Gastrocnemius medialis (tissue), 4 donors: ENCODE measurements at regions not wholly inside any gene's neighbourhood (a gene's known extent, or its start where the extent isn't known, plus 50 kb on each side); places are given as distances from the start of the nearest gene placed in this dataset.

Experiments
- POLR2A ChIP-seq, 2 donors: fragments of 450-650 bp; IDR thresholded peaks; one replicate each; pipeline ENCODE4 v1.6.1; 2017; ENCODE audit warnings: antibody characterized with exemption in 2 of 2, mild to moderate bottlenecking in 2 of 2, moderate library complexity in 2 of 2
- TF ChIP-seq, protein P1 (sequence below), 5 experiments: fragments of 450-650 bp in 3 of 5; fragments of 200-600 bp in 2 of 5; sonication (generic) in 2 of 5; IDR thresholded peaks in 4 of 5; conservative IDR thresholded peaks in 1 of 5; 1 replicate in 4 of 5; 2 replicates in 1 of 5; pipeline ENCODE4 v1.5.1; 2016 to 2019; ENCODE audit warnings: antibody characterized with exemption in 5 of 5, mild to moderate bottlenecking in 3 of 5, moderate library complexity in 3 of 5

DNA sequence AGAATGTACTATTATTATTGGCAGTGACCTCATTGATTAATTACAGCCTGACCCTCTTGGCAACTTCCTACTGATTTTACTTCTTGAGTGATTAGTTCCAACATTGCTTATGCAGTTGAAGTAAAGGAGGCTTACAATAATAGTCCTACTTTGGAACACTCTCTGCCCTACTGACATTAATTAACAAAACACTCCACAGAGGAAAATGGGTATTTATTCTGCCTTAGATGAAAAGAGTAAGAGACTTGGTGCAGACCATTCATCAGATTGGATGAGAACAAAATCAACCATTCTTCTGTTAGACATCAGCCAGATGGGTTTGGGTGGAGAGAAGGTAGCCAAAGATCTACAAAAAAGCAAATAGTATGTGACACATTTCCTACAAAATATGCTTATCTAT, 363.8 kb downstream of the FAT3 start:
- TF ChIP-seq POLR2A (IDR thresholded peaks at IDR 0.05), result no peak
- TF ChIP-seq, protein P1, sequence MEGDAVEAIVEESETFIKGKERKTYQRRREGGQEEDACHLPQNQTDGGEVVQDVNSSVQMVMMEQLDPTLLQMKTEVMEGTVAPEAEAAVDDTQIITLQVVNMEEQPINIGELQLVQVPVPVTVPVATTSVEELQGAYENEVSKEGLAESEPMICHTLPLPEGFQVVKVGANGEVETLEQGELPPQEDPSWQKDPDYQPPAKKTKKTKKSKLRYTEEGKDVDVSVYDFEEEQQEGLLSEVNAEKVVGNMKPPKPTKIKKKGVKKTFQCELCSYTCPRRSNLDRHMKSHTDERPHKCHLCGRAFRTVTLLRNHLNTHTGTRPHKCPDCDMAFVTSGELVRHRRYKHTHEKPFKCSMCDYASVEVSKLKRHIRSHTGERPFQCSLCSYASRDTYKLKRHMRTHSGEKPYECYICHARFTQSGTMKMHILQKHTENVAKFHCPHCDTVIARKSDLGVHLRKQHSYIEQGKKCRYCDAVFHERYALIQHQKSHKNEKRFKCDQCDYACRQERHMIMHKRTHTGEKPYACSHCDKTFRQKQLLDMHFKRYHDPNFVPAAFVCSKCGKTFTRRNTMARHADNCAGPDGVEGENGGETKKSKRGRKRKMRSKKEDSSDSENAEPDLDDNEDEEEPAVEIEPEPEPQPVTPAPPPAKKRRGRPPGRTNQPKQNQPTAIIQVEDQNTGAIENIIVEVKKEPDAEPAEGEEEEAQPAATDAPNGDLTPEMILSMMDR (IDR thresholded peaks at IDR 0.05 in 4 of 5, conservative IDR thresholded peaks at IDR 0.05 in 1 of 5), result no peak
